ENCODE measurements at regions not wholly inside any gene's neighbourhood (a gene's known extent, or its start where the extent isn't known, plus 50 kb on each side); places are given as distances from the start of the nearest gene placed in this dataset.

DNA sequence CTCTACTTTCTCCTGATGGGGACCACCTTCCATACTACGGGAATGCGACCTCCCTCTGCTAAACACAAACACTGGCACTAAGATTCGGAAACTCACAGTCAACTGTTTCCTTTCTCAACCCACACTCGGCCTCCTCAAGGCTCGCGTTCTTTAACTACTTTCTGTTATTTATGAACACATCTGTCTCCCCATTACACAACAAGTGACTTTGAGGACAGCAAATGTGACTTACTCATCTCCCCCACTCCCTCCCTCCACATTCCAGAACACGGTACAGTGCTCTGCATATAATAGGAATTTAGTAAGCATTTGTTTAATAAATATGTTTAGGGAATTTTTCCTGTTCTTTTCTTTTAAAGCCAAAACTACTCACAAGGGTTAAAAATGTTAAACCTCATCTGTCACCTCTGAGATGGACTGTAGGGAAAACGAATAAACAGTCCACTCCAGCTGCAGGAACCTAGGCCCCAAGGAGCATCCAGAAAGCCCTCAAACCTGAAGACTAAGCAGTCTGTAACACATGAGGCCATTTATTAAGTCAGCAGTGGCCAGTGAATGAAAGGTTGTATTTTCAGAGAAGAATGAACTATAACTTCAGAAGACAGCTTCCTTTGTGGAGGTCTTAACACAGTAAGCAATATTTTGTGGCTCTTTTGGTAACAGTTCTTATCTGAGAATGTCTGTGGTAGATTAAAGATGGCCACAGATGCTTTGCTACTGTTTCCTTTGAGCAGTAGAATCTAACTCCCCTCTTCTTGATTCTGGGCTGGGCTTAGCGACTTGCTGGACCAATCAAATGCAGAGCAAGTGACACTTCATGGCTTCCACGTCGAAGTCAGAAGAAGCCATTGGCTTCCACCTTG lies 209.6 kb upstream of the DTNBP1 start:
- DNase-seq: no peak

DNA sequence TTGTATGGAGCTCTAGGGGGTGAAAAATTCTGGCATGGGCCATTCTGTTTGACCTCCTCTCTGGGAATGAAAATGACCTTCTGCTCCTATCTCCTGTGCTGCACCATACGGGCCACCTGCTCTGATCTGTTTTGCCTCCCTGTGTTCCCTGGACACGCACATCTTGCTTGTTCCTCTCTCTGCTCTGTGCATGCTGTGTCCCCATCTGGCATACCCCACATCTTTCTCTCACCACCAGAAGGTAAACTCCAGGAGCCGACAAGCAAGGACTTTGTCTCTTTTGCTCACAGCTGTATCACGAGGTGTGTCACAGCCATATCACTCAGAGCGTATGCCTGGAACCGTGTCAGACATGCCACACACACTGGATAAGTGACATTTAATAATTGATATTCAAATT lies 208.4 kb upstream of the DTNBP1 start:
- DNase-seq: no peak

DNA sequence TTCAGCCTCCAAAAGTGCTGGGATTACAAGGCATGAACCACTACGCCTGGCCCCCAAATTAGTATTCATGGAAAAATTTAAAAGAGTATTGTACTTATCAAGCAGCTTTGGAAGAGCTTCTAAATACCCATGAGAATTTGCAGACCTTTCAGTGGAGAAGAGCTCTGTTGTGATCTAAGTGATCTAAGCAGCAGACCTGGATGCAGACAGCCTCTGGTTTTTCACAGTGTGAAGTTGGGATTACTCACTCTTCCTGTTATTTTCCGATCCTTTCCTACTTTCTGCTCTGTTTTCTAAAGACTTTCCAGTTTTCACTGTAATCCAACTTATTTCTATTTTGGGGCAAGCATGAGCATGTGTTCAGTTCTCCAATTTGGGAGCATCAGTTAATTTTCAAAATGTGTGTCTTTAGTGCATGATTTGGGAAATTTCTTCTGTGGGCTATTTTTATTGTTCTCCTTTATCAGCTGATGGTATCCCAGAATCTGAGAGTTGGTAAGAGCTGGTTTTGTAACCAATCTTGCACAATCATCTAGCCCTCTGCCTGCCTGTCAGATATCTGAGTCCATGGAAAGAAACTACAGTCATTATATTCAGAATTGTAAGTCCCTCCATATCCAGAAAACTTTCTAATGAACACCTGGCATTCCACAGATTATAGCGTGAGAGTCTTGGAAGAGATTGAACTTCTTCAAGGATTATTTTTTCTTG lies 207.7 kb upstream of the DTNBP1 start:
- DNase-seq: no peak

DNA sequence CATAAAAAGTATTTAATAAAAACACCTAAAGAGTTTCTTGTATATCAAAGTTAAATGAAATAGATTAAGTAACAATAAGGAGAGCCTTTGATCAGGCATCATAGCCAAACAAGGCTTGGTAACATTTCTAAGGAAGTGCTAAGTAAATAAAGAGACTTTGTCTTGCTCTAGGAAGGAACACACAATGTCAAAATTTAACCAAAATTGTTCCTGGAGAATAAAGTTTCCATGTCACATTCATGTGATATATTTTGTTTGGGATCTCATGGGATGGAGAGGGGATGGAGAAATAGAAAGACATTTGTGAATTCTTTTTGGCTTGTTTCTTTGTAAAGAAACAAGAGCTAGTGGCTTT lies 201.9 kb upstream of the DTNBP1 start:
- DNase-seq: no peak

DNA sequence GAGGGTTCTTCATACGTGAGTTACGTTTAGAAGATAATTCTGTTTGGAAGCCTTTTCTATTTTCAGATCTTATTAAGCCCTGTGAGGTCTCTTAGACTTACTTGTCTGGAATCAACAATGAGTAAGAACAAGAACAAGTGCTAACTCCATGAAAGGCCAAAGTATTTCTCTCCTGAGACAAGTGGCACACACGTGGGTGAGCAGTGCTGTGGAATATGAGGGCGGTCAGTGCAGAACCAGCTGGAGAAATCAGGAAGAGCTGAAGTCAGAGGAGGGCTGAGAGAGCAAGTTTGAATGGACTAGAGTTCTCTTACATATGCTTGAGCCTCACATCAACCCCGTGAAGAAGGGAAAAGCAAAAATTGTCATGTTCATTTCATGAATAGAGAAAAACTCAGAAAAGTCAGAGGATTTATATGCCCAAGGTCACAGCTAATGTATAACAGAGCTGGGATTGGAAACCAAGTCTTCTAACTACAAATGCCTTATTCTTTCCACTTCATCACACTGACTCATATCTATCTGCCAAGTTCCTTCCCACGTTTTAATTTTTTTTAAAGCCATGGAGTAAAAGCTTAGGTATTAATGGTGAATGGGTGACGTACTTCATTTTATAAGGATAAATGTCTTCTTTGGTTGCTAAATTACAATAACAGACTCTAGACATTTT lies 201.3 kb upstream of the DTNBP1 start:
- DNase-seq: no peak

DNA sequence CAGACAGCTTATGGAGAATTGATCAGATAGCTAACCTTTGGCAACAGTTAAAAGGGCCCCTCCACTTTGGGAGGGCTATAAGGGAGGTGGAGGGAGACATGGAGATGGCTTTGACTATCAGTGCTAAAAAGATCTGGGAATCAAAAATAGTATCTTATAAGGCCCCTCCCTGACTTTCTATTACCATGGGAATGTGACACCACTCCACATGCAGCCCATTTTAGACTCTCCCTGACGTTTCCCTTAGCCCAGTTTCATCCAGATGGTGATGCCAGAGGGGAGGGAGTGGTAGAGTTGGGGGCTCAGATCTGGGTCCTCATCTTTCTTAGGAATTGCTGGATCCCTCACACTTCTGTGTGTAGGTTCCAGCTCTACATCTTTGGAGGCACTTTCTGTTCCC lies 200.0 kb upstream of the DTNBP1 start:
- no peak for DNase-seq

DNA sequence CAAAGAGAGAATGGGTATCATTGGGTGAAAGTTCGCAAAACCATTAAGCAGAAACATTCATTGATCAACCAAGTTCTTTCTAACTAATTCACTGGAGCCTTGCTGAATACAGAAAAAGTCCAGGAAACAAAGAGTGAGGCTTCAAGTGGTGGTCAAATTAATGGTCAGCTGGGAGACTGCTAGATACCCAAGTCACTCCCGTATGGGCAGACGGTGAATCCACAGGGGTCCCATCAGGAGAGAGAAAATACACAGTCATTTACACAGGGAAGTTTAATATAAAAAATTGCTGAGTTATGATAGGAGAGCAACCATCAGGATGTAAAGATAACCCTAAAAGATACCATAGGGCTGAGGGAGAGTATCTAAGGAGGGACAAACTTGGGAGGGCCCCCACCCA lies 198.7 kb upstream of the DTNBP1 start:
- DNase-seq: no peak

DNA sequence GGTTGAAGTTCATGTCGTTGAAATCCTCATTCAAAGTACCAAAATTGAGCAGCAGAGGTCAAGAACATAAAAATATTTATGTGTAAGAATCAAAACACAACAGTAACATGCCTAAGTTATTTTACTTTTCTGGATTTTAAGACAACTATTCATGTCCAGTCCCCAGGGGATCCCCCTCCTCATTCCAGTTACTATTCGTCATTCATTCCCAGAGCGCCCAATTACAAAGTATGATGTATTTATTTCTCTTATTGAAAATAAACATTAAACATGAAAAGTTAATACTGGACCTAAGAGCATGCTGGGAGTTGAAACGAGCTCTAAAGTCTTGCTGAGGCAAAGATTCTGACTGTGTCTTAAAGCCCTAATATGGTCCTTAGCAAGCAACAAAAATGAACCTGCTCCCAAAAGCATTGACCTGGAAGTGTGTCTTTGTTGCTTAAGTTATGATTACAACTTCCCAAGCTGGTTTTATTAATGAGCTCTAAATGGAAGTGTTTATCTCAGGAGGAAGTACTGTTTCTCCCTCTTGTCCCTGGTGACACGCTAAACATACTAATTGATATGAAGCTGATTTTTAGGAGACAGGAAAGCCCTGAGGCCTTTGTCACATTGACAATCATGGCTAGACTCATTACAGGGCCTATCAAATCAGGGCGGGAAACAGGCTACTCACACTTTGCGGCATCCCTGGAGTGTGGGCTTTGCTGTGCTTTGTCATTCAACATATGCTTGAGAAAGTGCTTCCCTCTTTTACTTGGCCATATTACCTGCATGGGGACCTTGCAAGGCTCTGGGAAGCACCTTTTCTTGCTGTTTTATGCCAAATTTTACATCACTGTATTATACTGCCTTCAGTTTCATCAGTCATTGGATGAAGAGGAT lies 192.2 kb upstream of the DTNBP1 start:
- no peak for DNase-seq

DNA sequence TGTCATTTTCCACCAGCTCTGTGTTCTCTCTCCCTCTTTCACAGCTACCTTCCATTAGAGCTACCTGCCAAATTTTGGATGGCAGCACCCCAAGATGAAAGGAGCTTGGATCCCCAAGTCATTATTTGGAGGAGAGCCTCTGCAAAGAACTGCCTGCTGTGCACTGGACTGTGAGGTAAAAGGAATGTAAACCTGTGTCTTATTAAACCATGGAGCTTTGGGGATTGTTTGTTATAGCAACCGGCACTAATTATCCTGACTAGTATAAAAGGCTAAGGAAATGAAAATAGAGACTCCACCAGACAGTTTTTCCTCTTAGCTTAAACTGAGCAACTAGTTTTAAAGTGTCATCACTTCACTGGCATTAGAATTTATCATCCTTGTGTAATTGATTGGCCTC lies 191.6 kb upstream of the DTNBP1 start:
- DNase-seq: no peak

DNA sequence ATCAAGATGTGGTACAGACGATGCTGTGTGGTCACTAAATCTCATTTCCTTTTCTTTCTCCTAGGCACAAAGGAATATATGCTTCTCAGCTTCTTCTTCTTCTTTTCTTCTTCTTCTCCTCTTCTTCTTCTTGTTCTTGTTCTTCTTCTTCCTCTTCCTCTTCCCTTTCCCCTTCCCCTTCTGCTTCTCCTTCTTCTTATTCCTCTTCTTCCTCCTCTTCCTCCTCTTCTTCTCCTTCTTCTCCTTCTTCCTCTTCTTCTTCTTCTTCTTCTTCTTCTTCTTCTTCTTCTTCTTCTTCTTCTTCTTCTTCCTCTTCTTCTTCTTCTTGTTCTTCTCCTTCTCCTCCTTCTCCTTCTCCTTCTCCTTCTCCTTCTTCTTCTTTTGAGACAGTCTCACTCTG lies 190.4 kb upstream of the DTNBP1 start:
- no peak for DNase-seq

DNA sequence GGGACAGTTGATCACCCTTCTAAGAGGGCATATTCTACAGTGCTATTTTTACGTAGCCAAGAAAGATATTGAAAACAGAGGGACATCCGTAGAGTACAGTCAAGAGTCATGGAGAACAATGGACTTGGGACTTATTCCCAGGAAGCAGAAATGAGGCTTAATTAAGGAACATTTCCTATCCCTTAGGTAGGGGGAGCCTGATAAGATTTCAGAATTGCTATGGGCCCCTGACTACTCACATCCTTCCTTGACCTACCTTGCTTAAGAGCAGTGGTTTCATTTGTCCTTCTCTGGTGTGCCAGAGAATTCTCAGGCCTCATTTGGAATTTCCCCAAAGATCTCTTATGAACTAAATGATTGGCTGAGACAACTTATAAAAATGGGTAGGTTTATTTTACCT lies 189.5 kb upstream of the DTNBP1 start:
- no peak for DNase-seq

DNA sequence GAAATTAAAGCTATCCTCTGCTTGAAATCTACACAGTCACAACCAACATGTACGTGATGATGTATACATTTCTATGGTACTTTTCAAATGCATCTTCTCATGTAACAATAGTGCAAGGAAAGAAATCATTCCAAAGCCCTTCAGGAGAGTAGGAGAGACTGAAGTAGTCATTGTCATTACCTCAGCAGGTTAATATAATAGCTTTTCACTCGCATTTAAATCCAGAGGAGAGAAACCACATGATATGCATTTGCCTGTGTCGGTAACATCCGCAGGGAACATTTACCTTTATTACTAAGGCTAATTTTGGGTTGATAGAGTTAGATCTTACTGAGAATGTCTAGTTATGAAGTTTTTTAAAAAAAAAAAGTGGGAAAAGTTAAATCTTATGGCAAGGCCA lies 186.6 kb upstream of the DTNBP1 start:
- no peak for DNase-seq

DNA sequence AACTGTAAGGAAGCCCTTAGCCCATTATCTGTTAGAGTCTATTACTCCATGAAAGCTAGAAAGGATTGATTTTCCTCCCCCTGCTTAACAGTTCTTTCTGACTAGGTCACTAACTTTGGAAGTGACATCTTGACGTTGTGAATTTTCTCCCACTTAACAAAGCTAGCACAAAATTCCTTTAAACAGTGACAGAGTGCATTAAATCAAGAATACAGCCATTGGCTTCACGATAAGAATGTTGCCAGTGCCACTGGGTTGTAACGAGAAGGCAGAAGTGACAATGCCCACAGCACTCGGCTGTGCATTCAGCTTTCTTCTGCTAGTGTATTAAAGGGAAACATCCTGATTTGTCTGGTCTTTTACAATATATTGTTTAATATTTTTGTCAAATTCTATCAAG lies 182.7 kb upstream of the DTNBP1 start:
- no peak for DNase-seq

DNA sequence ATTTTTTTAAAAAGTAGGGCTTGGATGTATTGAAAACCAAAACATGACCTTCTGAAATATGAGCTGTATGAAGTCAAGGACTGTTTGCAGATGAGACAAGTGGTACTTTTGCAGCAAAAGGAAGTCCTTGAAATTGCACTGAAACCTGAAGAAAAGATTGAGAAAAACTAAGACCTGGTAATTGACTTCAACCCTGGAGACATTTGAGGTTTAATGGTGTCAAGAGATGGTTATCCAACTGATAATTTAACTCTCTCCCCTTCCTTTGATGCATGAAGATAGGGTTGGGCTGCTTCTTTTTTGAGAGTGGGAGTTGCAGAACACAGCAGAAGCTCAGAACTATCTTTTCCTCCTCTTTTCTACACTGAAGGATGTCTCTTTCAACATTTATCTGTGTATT lies 180.9 kb upstream of the DTNBP1 start:
- DNase-seq: no peak

DNA sequence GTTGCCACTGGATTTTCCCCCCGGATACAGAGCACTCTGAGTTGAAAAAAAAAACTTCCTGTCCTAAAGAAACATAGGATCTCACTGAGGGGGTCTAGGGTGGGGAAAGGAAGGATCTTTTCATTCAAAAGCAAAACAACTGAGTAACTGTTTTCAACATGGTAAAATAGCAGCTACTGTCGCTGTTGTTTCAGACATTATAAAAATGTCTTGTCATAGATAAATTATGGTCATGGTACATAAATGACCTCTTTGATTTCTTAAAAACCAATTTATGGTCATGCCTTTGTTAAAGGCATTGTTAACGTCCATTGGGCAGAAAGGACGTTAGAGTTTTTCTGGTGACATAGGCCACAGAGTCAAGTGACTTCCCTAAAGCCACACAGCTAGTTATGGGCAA lies 180.4 kb upstream of the DTNBP1 start:
- DNase-seq: no peak

DNA sequence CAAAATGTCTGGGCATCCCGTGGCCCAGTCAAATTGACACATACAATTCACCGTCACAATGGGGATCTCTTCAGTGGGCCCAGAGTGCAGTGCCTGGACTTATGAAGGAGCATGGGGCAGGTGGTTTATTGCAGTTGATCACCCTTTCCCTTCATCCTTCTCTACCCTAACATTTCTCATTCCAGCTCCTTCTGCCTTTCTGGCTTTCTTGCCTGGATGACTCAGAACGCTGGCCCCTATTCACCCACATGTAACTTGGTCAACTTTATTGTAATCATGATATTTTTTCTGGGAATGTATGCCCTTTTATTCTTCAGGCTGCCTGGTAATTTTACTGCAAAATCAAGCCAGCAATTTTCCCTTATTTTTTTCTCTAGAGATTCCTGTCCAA lies 179.9 kb upstream of the DTNBP1 start:
- no peak for DNase-seq

DNA sequence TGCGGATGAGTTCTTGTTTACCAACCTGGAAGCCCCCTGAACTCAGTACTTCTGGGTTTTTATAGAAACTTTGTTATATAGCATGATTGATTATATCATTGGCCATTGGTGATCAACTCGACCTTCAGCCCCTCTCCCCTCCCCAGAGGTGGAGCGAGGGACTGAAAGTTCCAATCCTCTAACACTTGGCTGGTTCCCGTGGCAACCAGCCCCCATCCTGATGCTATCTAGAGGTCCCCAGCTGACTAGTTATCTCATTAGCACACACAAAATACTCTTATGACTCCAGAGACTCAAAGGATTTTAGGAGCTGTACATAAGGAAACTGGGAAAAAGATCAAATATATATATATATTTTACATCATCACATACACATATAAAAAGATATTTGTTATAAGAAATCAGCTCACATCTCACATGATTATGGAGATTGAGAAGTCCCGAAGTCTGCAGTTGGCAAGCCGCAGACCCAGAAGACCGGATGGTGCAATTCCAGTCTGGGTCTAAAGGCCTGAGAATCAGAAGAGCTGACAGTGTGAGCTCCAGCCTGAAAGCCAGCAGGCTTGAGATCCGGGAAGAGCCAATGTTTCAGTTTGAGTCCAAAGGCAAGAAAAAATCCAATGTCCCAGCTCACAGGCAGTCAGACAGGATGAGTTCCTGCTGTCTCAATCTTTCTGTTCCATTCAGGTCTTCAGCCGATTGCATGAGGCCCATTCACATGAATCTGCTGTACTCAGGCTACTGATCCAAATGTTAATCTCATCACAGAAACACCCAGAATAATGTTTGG lies 179.3 kb upstream of the DTNBP1 start:
- DNase-seq: no peak

DNA sequence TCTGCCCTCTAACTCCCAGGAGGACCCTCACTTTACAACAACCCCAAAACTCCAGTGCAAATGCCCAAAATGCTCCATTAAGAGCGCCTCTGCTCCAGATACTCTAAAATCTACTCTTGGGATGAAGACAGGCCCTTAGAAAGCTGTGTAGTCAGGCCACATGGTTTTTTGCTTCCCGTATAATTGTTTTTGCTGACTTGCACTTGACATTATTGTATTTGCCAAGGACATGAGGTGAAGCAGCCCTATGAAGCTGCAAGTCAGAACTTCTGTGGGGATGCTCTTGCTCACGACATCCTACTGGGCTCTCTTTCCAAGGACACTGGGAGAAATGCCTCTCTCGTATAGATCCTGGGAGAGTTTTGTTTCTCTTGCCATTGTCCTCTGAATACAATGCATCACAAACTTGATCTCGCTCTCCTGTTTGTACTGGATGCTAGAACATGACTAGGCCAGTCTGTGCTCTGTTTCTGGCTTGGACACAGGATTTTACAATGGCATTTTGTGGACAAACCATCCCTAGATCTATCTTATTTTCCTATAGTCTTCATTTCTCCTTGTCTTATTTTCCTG lies 177.2 kb upstream of the DTNBP1 start:
- DNase-seq: no peak

DNA sequence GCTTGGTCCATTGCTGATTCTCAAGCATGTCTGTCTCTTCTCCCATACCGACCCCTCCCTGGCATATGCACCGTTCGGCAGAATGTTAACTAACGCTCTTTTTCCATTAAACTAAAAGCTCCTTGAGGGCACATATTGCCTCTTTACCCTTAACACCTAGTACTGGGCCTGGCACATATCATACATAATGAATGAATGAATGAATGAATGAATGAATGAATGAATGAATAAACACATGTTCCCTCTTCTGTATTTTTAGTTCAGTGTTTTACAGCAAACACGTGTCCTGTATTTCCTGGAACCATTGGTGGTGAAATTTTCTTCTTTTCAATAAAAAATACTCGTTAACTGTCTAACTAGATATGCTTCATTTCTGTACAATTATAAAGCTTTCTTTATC lies 174.4 kb upstream of the DTNBP1 start:
- no peak for DNase-seq

DNA sequence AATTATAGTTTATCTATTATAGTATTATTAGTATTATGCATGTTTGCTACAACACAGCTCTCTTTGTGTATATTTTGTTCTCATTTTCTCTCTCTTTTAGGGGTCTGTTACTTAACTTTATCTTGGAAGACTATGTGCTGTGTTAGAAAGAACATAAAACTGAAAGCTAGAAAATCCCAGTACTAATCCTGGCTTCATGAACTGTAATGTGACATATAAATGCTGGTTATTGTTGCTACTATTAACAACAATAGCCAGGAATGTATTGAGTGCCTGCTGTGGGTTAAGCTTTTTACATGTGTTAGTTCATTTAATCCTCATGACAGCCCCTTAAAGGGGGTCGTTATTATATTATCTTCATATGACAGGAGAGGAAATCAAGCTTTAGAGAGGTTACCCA lies 170.0 kb upstream of the DTNBP1 start:
- DNase-seq: no peak

DNA sequence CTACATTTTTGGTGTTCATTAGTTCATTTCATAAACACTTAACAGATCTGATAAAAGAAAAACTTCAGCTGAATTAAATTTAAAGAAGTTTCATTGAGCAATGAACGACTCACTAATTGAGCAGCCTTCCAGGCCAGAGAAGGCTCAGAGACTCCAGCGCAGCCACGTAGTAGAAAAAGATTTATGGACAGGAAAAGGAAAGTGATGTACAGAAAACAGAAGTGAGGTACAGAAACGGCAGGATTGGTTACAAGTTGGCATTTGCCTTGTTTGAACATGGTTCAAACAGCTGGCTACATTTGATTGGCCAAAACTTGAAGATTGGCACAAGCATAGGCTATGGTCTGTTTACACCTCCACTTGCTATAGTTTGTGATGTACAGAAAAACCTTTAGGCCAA lies 166.3 kb upstream of the DTNBP1 start:
- no peak for DNase-seq
